OCI-LY7 (cell line): ENCODE measurements at regions not wholly inside any gene's neighbourhood (a gene's known extent, or its start where the extent isn't known, plus 50 kb on each side); places are given as distances from the start of the nearest gene placed in this dataset.
"Not testable (repeated sequence)": the region's sequence is repeated elsewhere in the genome, so short reads cannot be mapped to it uniquely, and the experiment has no call there.

Experiments
- CTCF ChIP-seq: fragments of 200-600 bp; sonication (generic); conservative IDR thresholded peaks from 2 replicates; pipeline ENCODE4 v1.5.1; 2014; ENCODE audit warnings: mild to moderate bottlenecking, antibody characterized with exemption, low read length, moderate library complexity, mixed read lengths
- EZH2phosphoT487 ChIP-seq: fragments of 200-600 bp; sonication (generic); IDR thresholded peaks from 2 replicates; pipeline ENCODE4 v1.6.1; 2018; ENCODE audit warnings: low read depth, borderline replicate concordance, mild to moderate bottlenecking, mixed run types, antibody characterized with exemption, low read length, moderate library complexity, mixed read lengths

- TF ChIP-seq CTCF, EZH2phosphoT487: not testable (repeated sequence)
Measured at GRCh38 chr7:79511056-79511455, 57.6 kb upstream of the MAGI2 start.
